WERI-Rb-1 (cell line): ENCODE measurements at regions not wholly inside any gene's neighbourhood (a gene's known extent, or its start where the extent isn't known, plus 50 kb on each side); places are given as distances from the start of the nearest gene placed in this dataset.

Experiments
- DNase-seq: peaks from one replicate; pipeline ENCODE4 v3.0.0-alpha.2; 2020
- H3K27ac ChIP-seq: fragments of 250-450 bp; sonication (Bioruptor Pico); 2 replicates; pipeline ENCODE4 v1.5.1; 2020; ENCODE audit warnings: mild to moderate bottlenecking, moderate library complexity
- H3K27me3 ChIP-seq: fragments of 250-450 bp; sonication (Bioruptor Pico); 2 replicates; pipeline ENCODE4 v1.5.1; 2021; ENCODE audit warnings: mild to moderate bottlenecking, low read depth, moderate library complexity; ENCODE audit not compliant: insufficient read depth, severe bottlenecking
- H3K36me3 ChIP-seq: fragments of 250-450 bp; sonication (Bioruptor Pico); 2 replicates; pipeline ENCODE4 v1.5.1; 2020; ENCODE audit warnings: mild to moderate bottlenecking, moderate library complexity
- H3K4me3 ChIP-seq: 2 replicates; pipeline ENCODE4 v1.5.1; 2011; ENCODE audit warnings: low read depth, mild to moderate bottlenecking, control low read depth, low read length
- H3K9me3 ChIP-seq: fragments of 250-450 bp; sonication (Bioruptor Pico); 2 replicates; pipeline ENCODE4 v1.5.1; 2021; ENCODE audit warnings: mild to moderate bottlenecking, moderate library complexity; ENCODE audit not compliant: severe bottlenecking
- TF ChIP-seq, protein P1 (sequence below): IDR thresholded peaks from 2 replicates; pipeline ENCODE4 v1.5.1; 2011; ENCODE audit warnings: low read depth, mild to moderate bottlenecking, control low read depth, inconsistent platforms, low read length

DNA sequence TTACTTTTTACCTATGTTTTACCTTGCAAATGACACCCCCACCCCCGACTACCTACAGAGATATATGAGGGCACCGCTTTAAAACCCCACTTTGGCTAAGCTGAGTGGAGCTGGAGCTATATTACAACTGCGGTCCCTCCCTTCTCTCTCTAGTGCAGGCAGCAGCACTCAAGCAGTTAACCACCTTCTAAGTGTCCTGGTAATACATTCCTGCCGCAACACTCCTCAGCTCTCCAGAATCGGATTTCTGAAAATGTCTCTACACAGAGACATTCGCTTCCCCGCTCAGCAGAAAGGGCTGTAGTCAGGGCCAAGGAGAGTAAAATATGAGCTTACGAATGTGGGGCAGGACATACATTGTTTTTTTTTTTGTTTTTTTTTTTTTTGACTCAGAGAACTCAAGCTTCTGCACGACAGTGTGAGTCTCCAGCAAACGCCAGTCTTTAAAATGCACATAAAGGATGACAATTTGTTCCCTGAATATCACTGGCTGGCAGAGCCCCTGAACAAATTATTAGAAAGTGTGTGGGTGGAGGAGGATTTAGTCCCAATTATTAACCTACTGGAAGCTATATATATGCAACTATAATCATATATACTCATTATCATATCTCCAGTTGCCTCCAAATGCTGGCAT lies 287.0 kb upstream of the TET2 start:
- TF ChIP-seq, protein P1, sequence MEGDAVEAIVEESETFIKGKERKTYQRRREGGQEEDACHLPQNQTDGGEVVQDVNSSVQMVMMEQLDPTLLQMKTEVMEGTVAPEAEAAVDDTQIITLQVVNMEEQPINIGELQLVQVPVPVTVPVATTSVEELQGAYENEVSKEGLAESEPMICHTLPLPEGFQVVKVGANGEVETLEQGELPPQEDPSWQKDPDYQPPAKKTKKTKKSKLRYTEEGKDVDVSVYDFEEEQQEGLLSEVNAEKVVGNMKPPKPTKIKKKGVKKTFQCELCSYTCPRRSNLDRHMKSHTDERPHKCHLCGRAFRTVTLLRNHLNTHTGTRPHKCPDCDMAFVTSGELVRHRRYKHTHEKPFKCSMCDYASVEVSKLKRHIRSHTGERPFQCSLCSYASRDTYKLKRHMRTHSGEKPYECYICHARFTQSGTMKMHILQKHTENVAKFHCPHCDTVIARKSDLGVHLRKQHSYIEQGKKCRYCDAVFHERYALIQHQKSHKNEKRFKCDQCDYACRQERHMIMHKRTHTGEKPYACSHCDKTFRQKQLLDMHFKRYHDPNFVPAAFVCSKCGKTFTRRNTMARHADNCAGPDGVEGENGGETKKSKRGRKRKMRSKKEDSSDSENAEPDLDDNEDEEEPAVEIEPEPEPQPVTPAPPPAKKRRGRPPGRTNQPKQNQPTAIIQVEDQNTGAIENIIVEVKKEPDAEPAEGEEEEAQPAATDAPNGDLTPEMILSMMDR, result no peak
- no peak overlapping the region for H3K4me3 ChIP-seq
- H3K9me3 ChIP-seq, result no peaks in the 10 kb centered on the region
- no peaks in the 10 kb centered on the region for H3K27me3 ChIP-seq
- H3K36me3 ChIP-seq, result no peaks in the 10 kb centered on the region
- H3K27ac ChIP-seq, result no peak overlapping the region
- no peak for DNase-seq

DNA sequence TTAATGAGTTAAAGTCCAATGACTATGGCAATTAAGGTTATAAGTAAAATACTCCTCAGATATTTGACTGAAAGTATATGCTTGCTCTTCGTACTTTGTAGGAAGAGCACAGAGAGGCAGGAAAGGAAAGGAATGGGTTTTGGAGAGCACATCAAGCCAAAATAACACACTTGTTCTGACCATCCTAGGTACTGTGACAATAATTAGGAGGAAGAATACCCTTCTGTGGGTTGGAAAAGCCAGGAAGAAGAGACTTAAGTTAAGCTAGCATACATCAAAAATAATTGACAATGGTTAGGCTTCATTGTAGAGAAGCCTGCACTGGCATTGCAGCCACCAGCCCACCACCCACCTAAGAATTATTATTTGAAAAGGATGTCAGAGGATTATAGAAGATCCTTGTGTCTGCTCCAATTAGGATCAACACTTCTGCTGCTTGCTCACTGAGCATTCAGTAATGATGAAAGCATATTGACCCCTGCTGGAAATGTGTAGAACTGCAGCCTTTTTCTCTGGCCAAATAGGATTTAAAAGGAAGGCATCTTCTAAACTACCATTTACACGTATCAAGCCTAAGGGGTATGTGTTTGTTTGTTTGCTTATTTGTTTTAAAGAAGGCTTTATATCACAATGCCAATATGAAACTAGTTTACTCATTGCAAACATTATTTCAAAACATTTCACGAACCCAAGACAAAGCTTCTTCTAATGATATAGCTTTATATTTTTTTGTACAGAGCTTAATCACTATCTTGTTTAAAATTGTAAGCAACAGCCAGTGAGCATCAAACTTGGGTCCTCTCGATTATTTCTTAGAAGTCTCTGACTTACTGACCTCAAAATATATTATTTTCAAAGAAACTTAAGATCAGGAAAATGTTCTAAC lies 286.2 kb upstream of the TET2 start:
- peak; percentile 83 for DNase-seq

DNA sequence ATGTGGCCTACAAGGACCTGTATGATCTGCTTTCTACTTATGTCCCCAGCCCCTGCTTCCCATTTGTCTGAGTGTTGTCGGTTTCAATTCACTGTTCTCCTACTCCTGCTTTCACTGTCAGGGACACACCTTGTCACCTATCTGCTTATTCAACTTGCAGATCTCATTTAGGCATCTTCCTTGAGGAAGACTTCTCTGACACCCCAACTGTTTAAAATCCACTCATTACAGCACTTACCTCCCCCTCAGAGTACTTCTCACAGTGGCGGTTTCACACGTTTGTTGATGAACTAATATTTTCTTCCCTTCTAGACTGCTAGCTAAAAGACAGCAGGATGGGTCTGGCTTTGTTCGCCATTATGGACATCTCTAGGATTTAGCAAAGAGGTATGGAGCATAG lies 279.9 kb upstream of the TET2 start:
- H3K36me3 ChIP-seq, result no peaks in the 10 kb centered on the region
- no peak overlapping the region for H3K4me3 ChIP-seq
- no peak for DNase-seq
- TF ChIP-seq, protein P1, result no peak
- H3K9me3 ChIP-seq, result no peaks in the 10 kb centered on the region
- H3K27me3 ChIP-seq, result no peaks in the 10 kb centered on the region
- no peak overlapping the region for H3K27ac ChIP-seq

More for the DNA sequence above, 286.2 kb upstream of the TET2 start:
- no peak overlapping the region for H3K4me3 ChIP-seq
- H3K27me3 ChIP-seq, result no peaks in the 10 kb centered on the region
- H3K27ac ChIP-seq, result no peak overlapping the region
- no peaks in the 10 kb centered on the region for H3K36me3 ChIP-seq
- TF ChIP-seq, protein P1, result peak; percentile 86
- H3K9me3 ChIP-seq, result no peaks in the 10 kb centered on the region

DNA sequence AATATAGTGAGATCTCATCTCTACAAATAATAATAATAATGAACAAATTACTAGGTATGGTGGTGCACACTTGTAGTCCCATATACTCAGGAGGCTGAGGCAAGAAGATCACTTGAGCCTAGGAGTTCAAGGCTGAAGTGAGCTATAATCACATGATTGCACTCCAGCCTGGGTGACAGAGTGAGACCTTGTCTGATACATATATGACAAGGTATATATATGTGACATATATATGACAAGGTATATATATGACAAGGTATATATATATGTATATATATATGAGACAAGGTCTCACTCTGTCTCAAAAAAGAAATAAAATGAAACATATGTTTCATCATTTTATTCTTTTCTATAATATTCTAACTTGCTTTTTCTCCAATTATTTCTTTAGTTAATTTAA lies 278.1 kb upstream of the TET2 start:
- Histone ChIP-seq H3K36me3 (no peaks in the 10 kb centered on the region), H3K9me3 (no peaks in the 10 kb centered on the region), H3K27ac (no peak overlapping the region), H3K27me3 (no peaks in the 10 kb centered on the region), H3K4me3 (no peak overlapping the region)
- TF ChIP-seq, protein P1, result no peak
- DNase-seq, result no peak

DNA sequence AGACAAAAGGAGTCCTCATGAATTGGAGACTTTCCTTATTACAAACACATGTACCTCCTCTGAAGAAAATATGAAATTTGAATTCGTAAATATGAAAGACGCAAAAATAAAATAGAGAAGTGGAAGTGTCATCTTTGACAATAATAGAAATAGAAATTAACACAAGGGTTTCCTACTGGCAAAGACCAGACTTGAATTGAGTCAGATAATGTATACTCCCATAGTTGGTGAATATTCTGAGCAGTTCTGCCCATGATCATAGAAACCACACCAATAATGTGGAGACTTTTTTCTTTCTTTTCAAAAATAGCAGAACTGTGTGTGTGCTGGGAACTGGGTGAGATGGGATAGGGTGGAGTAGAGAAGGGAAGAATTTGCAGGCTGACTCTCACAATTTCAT lies 277.7 kb upstream of the TET2 start:
- H3K27ac ChIP-seq, result no peak overlapping the region
- TF ChIP-seq, protein P1, result no peak

More for the DNA sequence above, 277.7 kb upstream of the TET2 start:
- Histone ChIP-seq H3K27me3 (no peaks in the 10 kb centered on the region), H3K36me3 (no peaks in the 10 kb centered on the region), H3K4me3 (no peak overlapping the region), H3K9me3 (no peaks in the 10 kb centered on the region)
- DNase-seq, result no peak
